ENCODE measurements at regions not wholly inside any gene's neighbourhood (a gene's known extent, or its start where the extent isn't known, plus 50 kb on each side); places are given as distances from the start of the nearest gene placed in this dataset.

GRCh38 chr6:81326881-81327561 lies 425.5 kb downstream of the TENT5A start:
- TF ChIP-seq POLR2A (IDR thresholded peaks at IDR 0.05; ENCODE audit: low read length) (no peak), GATA1 (IDR thresholded peaks at IDR 0.05; ENCODE audit: low read depth, low read length) (no peak)

All from erythroblast (primary cell).